Osteocyte (in vitro differentiated cells): ENCODE measurements at regions not wholly inside any gene's neighbourhood (a gene's known extent, or its start where the extent isn't known, plus 50 kb on each side); places are given as distances from the start of the nearest gene placed in this dataset.

Experiments used
- DNase-seq: peaks from one replicate; pipeline ENCODE4 v3.0.0; 2021; ENCODE audit warnings: mixed read lengths; ENCODE audit not compliant: unreplicated experiment; ENCODE audit errors: extremely low spot score
- H3K27ac Mint-ChIP-seq: one replicate; pipeline ENCODE4 v1.8.0; 2021; ENCODE audit warnings: mild to moderate bottlenecking, mixed read lengths; ENCODE audit not compliant: unreplicated experiment
- H3K27me3 Mint-ChIP-seq: one replicate; pipeline ENCODE4 v1.8.0; 2021; ENCODE audit warnings: mixed read lengths; ENCODE audit not compliant: unreplicated experiment
- H3K36me3 Mint-ChIP-seq: one replicate; pipeline ENCODE4 v1.8.0; 2021; ENCODE audit warnings: mixed read lengths; ENCODE audit not compliant: unreplicated experiment
- H3K4me1 Mint-ChIP-seq: one replicate; pipeline ENCODE4 v1.8.0; 2021; ENCODE audit warnings: mixed read lengths; ENCODE audit not compliant: unreplicated experiment
- H3K4me3 Mint-ChIP-seq: one replicate; pipeline ENCODE4 v1.8.0; 2021; ENCODE audit warnings: mild to moderate bottlenecking, moderate library complexity, mixed read lengths; ENCODE audit not compliant: unreplicated experiment
- H3K9me3 Mint-ChIP-seq: one replicate; pipeline ENCODE4 v1.8.0; 2021; ENCODE audit warnings: mixed read lengths; ENCODE audit not compliant: unreplicated experiment
- TF ChIP-seq, protein P1 (sequence below): fragments of 200-600 bp; sonication (generic); IDR thresholded peaks from 2 replicates; pipeline ENCODE4 v1.5.0; 2021; ENCODE audit warnings: antibody characterized with exemption, mild to moderate bottlenecking, moderate library complexity

DNA sequence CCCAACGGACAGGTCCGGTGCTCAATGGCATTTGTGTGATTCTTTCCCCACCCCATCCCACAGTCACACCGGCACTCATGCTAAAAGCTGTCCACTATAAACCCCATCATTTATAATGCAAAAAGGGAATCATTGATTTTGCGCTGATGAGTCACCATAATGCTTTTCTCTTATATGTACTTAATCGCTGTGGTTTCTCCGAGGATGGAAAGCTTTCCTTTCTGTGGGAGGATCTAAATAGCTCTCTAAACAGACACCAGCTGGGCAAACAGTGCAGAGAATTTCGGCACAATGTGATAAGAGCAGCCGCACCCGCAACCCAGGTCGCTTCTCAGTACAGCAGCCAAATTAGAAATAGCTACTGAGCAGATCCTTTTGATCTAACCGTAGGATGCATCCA is 85.6 kb downstream of the SETD4 start:
- Mint-ChIP-seq H3K27me3 (peaks cover 44% of the 10 kb centered on the region), H3K36me3 (peaks cover 1% of the 10 kb centered on the region), H3K27ac (no peak overlapping the region), H3K4me1 (no peaks in the 10 kb centered on the region), H3K9me3 (peaks cover 5% of the 10 kb centered on the region), H3K4me3 (no peak overlapping the region)
- no peak for DNase-seq
- TF ChIP-seq, protein P1, sequence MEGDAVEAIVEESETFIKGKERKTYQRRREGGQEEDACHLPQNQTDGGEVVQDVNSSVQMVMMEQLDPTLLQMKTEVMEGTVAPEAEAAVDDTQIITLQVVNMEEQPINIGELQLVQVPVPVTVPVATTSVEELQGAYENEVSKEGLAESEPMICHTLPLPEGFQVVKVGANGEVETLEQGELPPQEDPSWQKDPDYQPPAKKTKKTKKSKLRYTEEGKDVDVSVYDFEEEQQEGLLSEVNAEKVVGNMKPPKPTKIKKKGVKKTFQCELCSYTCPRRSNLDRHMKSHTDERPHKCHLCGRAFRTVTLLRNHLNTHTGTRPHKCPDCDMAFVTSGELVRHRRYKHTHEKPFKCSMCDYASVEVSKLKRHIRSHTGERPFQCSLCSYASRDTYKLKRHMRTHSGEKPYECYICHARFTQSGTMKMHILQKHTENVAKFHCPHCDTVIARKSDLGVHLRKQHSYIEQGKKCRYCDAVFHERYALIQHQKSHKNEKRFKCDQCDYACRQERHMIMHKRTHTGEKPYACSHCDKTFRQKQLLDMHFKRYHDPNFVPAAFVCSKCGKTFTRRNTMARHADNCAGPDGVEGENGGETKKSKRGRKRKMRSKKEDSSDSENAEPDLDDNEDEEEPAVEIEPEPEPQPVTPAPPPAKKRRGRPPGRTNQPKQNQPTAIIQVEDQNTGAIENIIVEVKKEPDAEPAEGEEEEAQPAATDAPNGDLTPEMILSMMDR = no peak

GRCh38 chr21:35971824-35972223 is 88.5 kb downstream of the SETD4 start:
- Mint-ChIP-seq H3K9me3 (no peaks in the 10 kb centered on the region), H3K27ac (no peak overlapping the region), H3K4me1 (no peaks in the 10 kb centered on the region), H3K36me3 (no peaks in the 10 kb centered on the region), H3K4me3 (no peak overlapping the region), H3K27me3 (peaks cover 37% of the 10 kb centered on the region)
- TF ChIP-seq, protein P1 = no peak
- no peak for DNase-seq

DNA sequence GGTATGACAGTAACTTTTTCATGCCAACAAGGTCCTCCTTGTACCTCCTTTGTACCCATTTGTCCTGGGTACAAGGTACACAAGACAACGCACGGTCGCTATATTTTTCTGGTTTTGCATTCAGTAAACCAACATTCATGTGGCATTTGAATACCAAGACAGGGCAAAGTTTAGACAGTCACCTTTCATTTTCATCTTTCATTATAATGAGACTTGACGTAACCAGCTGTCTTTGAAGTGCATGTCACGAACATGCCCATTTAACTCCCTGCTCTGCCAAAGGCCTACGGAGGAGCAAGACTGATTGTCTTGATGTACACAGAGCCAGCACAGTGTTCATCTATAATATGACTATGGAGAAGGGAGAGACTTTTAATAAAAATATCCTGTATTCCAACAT is 91.0 kb downstream of the SETD4 start:
- no peak overlapping the region for H3K4me3 Mint-ChIP-seq

GRCh38 chr21:35968564-35968963 is 91.8 kb downstream of the SETD4 start:
- Mint-ChIP-seq H3K9me3 (no peaks in the 10 kb centered on the region), H3K4me3 (no peak overlapping the region), H3K4me1 (no peaks in the 10 kb centered on the region), H3K36me3 (no peaks in the 10 kb centered on the region), H3K27me3 (peaks cover 41% of the 10 kb centered on the region), H3K27ac (no peak overlapping the region)
- DNase-seq = no peak
- TF ChIP-seq, protein P1 = no peak

More for the DNA sequence above, 91.0 kb downstream of the SETD4 start:
- H3K36me3 Mint-ChIP-seq = no peaks in the 10 kb centered on the region
- no peaks in the 10 kb centered on the region for H3K9me3 Mint-ChIP-seq
- no peak for DNase-seq
- no peak overlapping the region for H3K27ac Mint-ChIP-seq
- H3K4me1 Mint-ChIP-seq = no peaks in the 10 kb centered on the region
- peaks cover 43% of the 10 kb centered on the region for H3K27me3 Mint-ChIP-seq
- TF ChIP-seq, protein P1 = no peak

DNA sequence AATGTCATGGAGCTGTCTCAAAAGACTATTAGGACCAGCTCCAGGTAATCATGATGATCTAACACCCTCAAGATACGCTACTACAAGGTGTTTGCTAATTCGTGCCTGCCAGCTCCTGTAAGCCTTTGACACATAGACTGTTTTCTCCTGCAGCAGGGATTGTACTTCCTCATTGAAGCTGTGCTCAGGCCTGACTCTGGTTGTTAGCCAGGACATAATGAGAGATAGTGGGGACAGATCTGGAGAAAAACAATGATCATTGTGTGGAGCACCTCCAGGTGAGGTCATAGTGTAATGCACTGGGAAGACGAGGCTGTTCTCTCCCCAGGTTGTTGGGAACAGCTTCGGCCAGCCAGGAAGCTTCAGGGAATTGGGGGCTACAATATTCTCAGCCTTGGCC is 94.6 kb downstream of the SETD4 start:
- H3K4me1 Mint-ChIP-seq = no peaks in the 10 kb centered on the region
- no peak overlapping the region for H3K4me3 Mint-ChIP-seq
- no peaks in the 10 kb centered on the region for H3K36me3 Mint-ChIP-seq
- no peak for DNase-seq
- H3K27ac Mint-ChIP-seq = no peak overlapping the region
- H3K27me3 Mint-ChIP-seq = peaks cover 48% of the 10 kb centered on the region
- TF ChIP-seq, protein P1 = no peak
- no peaks in the 10 kb centered on the region for H3K9me3 Mint-ChIP-seq
